ENCODE measurements at regions not wholly inside any gene's neighbourhood (a gene's known extent, or its start where the extent isn't known, plus 50 kb on each side); places are given as distances from the start of the nearest gene placed in this dataset.

DNA sequence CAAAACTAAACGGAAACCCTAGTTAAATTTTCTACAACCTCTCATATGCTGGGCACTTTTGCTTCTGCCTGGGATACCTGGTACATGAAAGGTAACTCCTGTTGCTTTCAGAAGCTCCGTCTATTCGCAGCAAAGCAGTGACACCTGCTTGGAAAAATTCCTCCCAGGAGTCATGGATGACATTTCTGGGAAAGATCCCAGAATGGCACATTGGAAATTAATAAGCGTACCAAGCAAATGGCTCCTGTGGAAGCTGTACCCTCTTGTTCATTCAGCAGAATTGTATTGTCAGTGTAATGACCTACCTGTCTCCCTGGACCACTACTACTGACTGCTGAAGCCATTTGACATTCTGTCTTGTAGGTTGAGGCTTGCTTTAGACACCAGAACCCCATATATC, 349.7 kb upstream of the NOCT start:
- Mint-ChIP-seq H3K27ac (no peak overlapping the region), H3K27me3 (no peaks in the 10 kb centered on the region), H3K4me1 (ENCODE audit: low read depth) (peaks cover 9% of the 10 kb centered on the region), H3K36me3 (ENCODE audit: insufficient read depth) (no peaks in the 10 kb centered on the region), H3K9me3 (ENCODE audit: low read depth) (no peaks in the 10 kb centered on the region), H3K4me3 (ENCODE audit: low read depth) (no peak overlapping the region)
- TF ChIP-seq, protein P1, sequence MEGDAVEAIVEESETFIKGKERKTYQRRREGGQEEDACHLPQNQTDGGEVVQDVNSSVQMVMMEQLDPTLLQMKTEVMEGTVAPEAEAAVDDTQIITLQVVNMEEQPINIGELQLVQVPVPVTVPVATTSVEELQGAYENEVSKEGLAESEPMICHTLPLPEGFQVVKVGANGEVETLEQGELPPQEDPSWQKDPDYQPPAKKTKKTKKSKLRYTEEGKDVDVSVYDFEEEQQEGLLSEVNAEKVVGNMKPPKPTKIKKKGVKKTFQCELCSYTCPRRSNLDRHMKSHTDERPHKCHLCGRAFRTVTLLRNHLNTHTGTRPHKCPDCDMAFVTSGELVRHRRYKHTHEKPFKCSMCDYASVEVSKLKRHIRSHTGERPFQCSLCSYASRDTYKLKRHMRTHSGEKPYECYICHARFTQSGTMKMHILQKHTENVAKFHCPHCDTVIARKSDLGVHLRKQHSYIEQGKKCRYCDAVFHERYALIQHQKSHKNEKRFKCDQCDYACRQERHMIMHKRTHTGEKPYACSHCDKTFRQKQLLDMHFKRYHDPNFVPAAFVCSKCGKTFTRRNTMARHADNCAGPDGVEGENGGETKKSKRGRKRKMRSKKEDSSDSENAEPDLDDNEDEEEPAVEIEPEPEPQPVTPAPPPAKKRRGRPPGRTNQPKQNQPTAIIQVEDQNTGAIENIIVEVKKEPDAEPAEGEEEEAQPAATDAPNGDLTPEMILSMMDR (IDR thresholded peaks at IDR 0.05; ENCODE audit: unreplicated experiment): no peak
- no peak for DNase-seq (ENCODE audit: low spot score, unreplicated experiment)

DNA sequence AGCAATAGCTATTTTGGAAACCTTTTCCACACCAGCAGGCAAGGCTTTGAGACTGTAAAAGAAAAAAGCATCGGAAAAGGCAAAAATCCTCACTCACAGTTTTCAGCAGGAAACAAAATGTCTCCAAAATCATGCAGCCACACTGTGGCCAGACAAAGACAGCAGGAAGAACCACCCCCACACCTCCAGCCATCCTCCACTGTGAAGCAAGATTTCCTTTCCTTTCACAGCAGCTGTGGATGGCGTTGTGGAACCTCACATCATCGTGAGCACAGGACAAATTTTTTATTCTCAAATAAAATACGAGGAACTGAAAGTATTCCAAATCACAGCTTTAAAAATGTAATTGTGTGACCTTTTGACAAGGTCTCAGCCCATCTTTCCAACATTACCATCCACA, 351.7 kb upstream of the NOCT start:
- Mint-ChIP-seq H3K4me3 (ENCODE audit: low read depth) (no peak overlapping the region), H3K27me3 (peaks cover under 1% of the 10 kb centered on the region), H3K4me1 (ENCODE audit: low read depth) (peaks cover 24% of the 10 kb centered on the region), H3K36me3 (ENCODE audit: insufficient read depth) (no peaks in the 10 kb centered on the region), H3K9me3 (ENCODE audit: low read depth) (no peaks in the 10 kb centered on the region), H3K27ac (no peak overlapping the region)
- no peak for DNase-seq (ENCODE audit: low spot score, unreplicated experiment)
- TF ChIP-seq, protein P1 (IDR thresholded peaks at IDR 0.05; ENCODE audit: unreplicated experiment): no peak

- Mint-ChIP-seq H3K4me1 (ENCODE audit: low read depth) (peaks cover 37% of the 10 kb centered on the region), H3K9me3 (ENCODE audit: low read depth) (no peaks in the 10 kb centered on the region), H3K4me3 (ENCODE audit: low read depth) (no peak overlapping the region), H3K27ac (peak overlapping the region; percentile 31), H3K27me3 (peaks cover 5% of the 10 kb centered on the region), H3K36me3 (ENCODE audit: insufficient read depth) (no peaks in the 10 kb centered on the region)
- no peak for DNase-seq (ENCODE audit: low spot score, unreplicated experiment)
- TF ChIP-seq, protein P1 (IDR thresholded peaks at IDR 0.05; ENCODE audit: unreplicated experiment): no peak
These were observed 355.7 kb upstream of the NOCT start for GRCh38 chr4:138659812-138660316.

- Mint-ChIP-seq H3K36me3 (ENCODE audit: insufficient read depth) (no peaks in the 10 kb centered on the region), H3K27ac (no peak overlapping the region), H3K27me3 (peaks cover 5% of the 10 kb centered on the region), H3K4me3 (ENCODE audit: low read depth) (no peak overlapping the region), H3K4me1 (ENCODE audit: low read depth) (peaks cover 37% of the 10 kb centered on the region), H3K9me3 (ENCODE audit: low read depth) (no peaks in the 10 kb centered on the region)
- TF ChIP-seq, protein P1 (IDR thresholded peaks at IDR 0.05; ENCODE audit: unreplicated experiment): no peak
- no peak for DNase-seq (ENCODE audit: low spot score, unreplicated experiment)
These were observed 356.4 kb upstream of the NOCT start for GRCh38 chr4:138659037-138659811.

DNA sequence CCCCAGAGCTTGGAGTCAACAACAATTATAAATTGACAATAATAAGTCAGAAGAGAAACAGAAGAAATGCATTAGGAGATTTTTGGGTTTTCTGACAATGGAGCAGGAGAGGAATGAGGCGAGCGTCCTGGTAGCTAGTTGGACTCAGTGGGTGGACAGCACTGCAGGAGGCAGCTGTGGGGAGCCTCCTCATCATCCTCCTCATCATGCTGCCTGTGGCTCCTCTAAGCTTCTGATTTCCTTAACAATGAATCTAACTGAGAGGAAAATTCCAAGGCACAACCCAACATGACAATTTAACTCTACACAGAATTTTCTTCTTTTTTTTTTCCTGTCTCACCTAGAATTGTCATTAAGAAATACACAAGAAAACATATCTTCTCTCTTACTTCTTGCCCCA, 357.1 kb upstream of the NOCT start:
- H3K9me3 Mint-ChIP-seq (ENCODE audit: low read depth): no peaks in the 10 kb centered on the region
- no peak overlapping the region for H3K27ac Mint-ChIP-seq
- DNase-seq (ENCODE audit: low spot score, unreplicated experiment): no peak
- H3K36me3 Mint-ChIP-seq (ENCODE audit: insufficient read depth): no peaks in the 10 kb centered on the region
- TF ChIP-seq, protein P1 (IDR thresholded peaks at IDR 0.05; ENCODE audit: unreplicated experiment): no peak
- peaks cover 5% of the 10 kb centered on the region for H3K27me3 Mint-ChIP-seq
- no peak overlapping the region for H3K4me3 Mint-ChIP-seq (ENCODE audit: low read depth)
- peaks cover 37% of the 10 kb centered on the region for H3K4me1 Mint-ChIP-seq (ENCODE audit: low read depth)

Measured in progenitor cell of endocrine pancreas (in vitro differentiated cells).